ENCODE measurements at regions not wholly inside any gene's neighbourhood (a gene's known extent, or its start where the extent isn't known, plus 50 kb on each side); places are given as distances from the start of the nearest gene placed in this dataset.

GRCh38 chr16:24667244-24667764 is 62.1 kb upstream of the TNRC6A start:
- TF ChIP-seq NR2C2 (IDR thresholded peaks at IDR 0.05; ENCODE audit: borderline replicate concordance, control insufficient read depth, insufficient read length, low read depth) (no peak), HDAC2 (IDR thresholded peaks at IDR 0.05) (no peak), POLR2A (IDR thresholded peaks at IDR 0.05; ENCODE audit: low read depth, low read length) (no peak), NRF1 (conservative IDR thresholded peaks at IDR 0.05; ENCODE audit: low read depth, low read length) (no peak), RAD21 (IDR thresholded peaks at IDR 0.05; ENCODE audit: insufficient read depth, low read depth, low read length) (no peak), E2F8 (IDR thresholded peaks at IDR 0.05; ENCODE audit: low read depth, partially characterized antibody) (no peak), NFIC (IDR thresholded peaks at IDR 0.05; ENCODE audit: low read depth, low read length) (no peak), PML (IDR thresholded peaks at IDR 0.05; ENCODE audit: low read length) (no peak), EP300 (IDR thresholded peaks at IDR 0.05; ENCODE audit: borderline replicate concordance in 1 of 2, control insufficient read depth in 1 of 2, low read depth in 2 of 2, low read length in 2 of 2) (no peak), CTCF (IDR thresholded peaks at IDR 0.05 in 2 of 3, conservative IDR thresholded peaks at IDR 0.05 in 1 of 3; ENCODE audit: control insufficient read depth in 2 of 3, extremely low read depth in 1 of 3, insufficient read depth in 1 of 3, low read depth in 3 of 3, low read length in 3 of 3) (no peak), ZNF274 (IDR thresholded peaks at IDR 0.05; ENCODE audit: insufficient read depth, insufficient read length) (no peak), TAF1 (IDR thresholded peaks at IDR 0.05; ENCODE audit: borderline replicate concordance, low read depth, low read length) (no peak), SPI1 (IDR thresholded peaks at IDR 0.05; ENCODE audit: borderline replicate concordance, insufficient read depth, low read depth, low read length) (no peak), RB1 (IDR thresholded peaks at IDR 0.05; ENCODE audit: borderline replicate concordance) (no peak)

Measured in GM12878 (cell line).